Activated CD4-positive, alpha-beta T cell treated with anti-CD3 and anti-CD28 coated beads, Interleukin-2, Interleukin-6, amounts not matched to agents 100 ng/mL and 50 ng/mL, durations not matched to agents 16 hours and 8 hours (primary cell): ENCODE measurements at regions not wholly inside any gene's neighbourhood (a gene's known extent, or its start where the extent isn't known, plus 50 kb on each side); places are given as distances from the start of the nearest gene placed in this dataset.
"Not testable (repeated sequence)": the region's sequence is repeated elsewhere in the genome, so short reads cannot be mapped to it uniquely, and the experiment has no call there.

Experiments used
- DNase-seq: peaks from one replicate; pipeline ENCODE4 v3.0.0-alpha.2; 2020

DNA sequence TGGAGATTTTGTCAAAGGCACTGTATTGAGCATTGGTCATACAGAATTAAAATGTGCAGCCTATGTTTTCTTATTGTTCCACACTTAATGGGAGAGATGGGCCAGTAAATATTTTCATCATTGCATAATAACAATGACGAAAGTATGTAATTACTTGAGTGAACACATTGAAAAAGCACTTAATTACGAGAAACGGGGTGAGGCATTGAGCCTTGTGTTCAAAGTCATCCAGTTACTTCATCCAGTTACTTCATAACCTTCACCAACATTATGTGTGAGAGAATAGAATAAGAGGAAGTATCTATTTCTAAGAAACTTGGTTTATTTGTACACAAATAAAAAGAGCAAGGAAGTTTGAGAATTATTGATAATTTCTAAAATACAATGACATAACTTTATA, 1427.0 kb downstream of the ADGRL3 start:
- DNase-seq, result no peak

DNA sequence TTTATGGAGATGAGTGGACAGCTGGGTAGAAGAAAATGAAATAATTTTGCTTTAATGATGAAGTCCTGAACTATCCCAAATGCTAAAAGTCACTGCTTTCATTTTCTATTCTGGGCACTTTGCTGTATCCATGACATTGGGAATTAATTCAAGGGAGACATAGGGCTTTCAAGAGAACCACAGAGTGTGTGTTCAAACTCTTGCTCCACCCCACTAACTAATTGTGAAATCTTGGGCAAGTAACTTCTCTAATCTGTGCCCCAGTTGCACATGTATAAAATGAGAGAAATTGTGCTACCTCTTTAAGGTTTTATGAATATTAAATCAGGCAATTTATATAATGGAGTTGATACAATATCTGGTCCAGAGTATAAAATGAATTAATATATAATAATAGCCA, 1422.0 kb downstream of the ADGRL3 start:
- DNase-seq, result no peak

DNA sequence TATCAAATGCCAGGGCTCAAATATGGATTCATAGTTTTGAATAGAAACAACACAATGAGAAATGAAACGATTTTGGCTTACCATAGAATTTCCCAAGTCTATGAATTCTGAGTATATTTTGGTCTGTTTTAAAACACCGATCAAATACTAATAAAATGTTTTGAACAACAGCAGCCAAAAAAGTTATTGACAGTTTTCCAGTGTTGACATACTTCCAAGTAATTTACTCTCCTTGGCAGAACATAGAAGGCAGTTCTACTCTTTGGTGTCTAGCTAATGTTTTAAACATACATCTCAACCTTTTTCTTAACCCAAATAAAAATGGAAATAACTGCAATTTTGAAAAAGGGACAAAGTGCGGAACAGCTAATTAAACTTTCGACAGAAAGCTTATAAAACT, 1419.8 kb downstream of the ADGRL3 start:
- DNase-seq, result no peak

DNA sequence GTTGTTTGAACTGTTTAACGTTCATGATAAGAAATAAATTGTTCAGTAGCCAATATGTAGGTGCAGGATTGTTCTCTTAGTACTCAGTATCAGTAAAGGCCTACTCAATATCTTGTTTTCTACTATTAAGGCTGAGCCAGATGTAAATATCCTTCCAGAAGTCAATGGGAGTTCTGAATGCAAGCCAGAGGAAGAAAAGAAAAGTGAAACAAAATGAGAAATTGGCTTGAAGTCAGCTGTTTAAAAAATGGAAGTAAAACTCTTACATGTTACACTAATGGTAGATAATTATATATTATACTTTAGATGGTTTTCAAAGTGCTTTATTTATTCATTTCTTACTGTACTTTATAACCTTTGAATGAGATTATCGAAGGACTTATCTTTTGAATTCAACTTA, 1417.9 kb downstream of the ADGRL3 start:
- no peak for DNase-seq

DNA sequence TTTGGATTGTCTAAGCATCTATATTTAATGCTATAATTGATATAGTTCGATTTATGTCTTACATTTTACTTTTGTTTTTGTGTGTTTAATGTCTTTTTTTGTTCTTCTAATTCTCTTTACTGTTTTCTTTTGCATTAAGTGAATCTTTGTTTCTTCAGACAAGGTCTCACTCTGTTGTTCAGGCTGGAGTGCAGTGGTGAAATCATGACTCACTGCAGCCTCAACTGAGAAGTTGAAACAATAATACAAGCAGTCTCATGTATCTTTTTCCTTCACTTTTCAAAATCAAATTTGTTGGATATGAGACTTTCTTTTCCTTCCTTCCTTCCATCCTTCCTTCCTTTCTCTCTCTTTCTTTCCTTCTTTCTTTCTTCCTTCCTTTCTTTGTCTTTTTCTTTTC, 1401.6 kb downstream of the ADGRL3 start:
- no peak for DNase-seq

DNA sequence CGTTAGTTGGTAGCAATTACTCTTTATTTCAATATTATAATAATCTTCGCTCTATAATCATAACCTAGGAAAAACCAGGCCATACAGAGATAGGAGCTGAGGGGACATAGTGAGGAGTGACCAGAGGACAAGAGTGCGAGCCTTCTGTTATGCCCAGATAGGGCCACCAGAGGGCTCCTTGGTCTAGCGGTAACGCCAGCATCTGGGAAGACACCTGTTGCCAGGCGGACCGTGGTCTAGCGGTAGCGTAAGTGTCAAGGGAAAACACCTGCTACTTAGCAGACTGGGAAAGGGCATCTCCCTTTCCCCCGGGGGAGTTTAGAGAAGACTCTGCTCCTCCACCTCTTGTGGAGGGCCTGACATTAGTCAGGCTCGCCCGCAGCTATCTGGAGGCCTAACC, 1395.1 kb downstream of the ADGRL3 start:
- not testable (repeated sequence) for DNase-seq

DNA sequence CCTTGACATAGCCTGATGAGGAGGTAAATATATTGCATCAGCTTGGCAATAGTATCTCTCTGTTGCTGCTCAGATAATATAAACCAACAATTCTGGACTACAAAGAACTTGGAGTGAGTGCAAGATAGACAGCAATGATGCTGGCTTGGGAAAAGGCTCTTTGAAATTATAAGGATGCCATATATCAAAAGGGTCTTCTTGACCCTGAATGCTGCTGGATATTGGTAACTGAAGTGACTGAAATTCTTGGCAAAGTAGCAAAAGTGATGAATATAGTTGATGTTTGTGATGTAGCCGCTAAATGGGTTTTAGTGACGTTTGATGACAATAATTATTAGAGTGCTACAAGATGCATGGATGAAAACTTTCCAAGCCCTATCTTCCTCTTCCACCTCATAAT, 1391.6 kb downstream of the ADGRL3 start:
- DNase-seq, result no peak

DNA sequence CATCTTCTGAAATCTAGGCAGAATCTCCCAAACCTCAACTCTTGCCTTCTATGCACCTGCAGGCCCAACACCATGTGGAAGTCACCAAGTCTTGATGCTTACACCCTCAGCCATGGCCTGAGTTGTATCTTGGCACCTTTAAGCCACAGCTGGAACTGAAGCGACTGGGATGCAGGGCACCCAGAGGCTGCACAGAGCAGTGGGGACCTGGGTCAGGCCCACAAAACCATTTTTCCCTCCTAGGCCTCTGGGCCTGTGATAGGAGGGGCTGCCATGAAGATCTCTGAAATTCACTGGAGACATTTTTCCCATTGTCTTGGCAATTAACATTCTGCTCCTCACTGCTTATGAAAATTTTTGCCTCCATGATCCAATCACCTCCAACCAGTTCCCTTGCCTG, 1388.5 kb downstream of the ADGRL3 start:
- DNase-seq, result no peak

DNA sequence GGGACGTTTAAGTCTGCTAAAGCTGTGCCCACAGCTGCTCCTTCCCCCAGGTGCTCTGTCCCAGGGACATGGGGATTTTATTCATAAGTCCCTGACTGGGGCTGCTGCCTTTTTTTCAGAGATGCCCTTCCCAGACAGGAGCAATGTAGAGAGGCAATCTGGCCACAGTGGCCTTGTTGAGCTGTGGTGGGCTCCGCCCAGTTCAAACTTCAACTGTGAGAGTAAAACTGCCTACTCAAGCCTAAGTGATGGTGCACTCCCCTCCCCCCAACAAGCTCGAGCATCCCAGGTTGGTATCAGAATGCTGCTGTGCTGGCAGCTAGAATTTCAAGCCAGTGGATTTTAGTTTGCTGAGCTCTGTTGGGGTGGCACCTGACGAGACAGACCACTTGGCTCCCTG, 1371.4 kb downstream of the ADGRL3 start:
- DNase-seq, result no peak

DNA sequence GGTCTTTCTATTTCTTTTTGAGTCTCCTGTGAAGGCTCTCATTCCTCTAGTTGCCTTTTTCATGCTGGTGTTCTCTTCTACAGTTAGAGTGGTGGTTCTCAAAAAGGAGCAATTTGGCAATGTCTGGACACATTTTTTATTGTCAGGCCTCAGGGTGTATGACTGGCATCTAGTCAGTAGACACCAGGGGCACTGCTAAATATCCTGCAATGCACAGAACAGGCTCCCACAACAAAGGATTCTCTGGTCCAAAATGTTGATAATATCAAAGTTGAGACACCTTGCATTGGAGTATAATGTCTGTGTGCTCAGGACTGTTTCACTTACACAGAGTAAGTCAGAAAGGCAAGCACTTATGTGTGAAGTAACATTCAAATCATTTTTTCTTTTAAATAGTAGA, 1360.7 kb downstream of the ADGRL3 start:
- no peak for DNase-seq

DNA sequence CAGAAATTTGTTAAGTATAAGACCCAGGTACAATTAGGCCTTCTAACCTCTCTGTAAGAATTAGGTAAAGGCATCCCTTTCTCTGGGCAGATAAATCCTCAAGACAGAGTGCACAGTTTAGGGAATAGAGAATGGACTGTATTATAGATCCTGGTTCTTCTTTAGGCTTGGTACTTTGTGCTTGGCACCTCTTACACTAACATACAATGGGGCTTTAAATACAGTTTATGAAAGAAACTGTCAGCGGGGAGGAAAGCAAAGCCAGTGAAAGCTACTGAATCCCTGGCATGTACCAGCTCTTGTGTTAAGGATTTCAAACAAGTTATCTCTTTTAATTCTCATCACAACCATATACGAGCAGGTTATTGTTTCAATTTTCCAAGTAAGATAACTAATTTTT, 1350.0 kb downstream of the ADGRL3 start:
- no peak for DNase-seq

DNA sequence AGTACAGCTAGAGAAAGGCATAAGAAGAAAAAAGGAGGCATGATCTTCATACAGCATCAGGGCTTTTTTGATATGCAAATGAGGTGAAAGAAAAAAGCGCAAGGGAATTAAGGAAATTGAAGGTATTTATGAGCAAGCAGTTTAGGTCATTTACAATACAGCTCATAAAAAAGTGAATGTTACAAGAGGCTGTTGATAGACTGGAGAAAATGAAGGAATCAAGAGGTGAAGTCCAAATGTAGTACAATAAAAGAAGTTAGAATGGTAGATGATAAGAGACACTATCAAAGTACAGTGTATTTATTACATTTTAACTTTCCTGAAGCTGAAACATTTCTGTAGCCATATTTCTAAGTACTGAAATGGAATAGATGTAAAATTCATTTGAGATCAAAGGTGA, 1349.5 kb downstream of the ADGRL3 start:
- no peak for DNase-seq

DNA sequence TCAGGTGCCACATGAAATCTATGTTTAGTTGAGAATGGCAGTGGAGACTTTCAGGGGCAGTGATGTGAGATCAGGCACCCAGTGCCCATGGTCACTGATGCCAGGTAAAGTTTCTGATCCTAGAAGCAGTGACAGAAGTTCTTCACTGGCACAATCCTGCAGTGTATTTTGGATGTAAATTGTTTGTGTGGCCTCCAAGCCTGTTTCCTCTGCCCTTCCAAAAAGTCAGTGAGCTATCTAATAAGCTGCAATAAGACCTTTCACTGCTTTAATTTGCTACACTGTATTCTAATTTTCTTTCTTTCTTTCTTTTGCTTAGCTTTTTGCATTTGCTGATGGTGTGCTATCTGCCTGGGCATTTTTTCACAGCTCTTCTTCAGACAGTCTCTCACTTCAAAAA, 1348.6 kb downstream of the ADGRL3 start:
- DNase-seq, result no peak

DNA sequence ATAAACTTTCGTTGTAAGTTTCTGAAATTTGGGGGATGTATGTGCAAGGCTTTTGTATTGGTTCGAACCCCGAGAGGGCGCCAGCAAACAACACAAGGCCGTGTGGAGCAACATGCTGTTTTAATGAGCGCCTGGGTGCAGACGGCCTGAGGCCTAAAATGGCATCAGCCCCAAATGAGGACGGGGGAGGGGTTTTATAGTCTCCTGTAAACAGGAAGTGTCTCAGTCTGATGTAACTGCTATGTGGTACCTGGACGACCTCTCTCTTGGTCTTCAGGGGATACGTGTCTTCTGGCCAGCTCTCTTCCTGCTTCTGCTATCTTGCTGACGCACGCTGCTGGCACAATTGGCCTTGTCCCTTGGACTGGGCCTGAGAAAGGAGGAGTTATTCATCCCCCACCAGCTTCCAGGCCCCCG, 1348.0 kb downstream of the ADGRL3 start:
- no peak for DNase-seq

DNA sequence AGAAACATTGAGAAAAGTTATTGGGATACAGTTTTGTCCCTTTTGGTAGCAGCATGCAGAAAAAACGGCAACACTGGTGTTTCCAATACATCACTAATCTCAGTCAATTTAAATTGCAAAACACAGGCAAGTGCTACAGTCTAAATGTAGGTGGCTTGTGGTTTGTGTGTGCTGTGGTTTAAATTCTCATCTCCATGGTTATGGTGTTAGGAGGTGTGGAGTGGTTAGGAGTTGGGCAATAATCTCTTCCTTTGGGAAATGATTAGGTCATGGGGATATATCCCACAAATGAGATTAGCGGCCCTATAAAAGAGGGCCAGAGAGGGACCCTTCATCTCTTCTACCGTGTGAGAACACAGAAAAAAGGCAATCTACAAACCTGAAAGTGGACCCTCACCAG, 1344.3 kb downstream of the ADGRL3 start:
- no peak for DNase-seq

DNA sequence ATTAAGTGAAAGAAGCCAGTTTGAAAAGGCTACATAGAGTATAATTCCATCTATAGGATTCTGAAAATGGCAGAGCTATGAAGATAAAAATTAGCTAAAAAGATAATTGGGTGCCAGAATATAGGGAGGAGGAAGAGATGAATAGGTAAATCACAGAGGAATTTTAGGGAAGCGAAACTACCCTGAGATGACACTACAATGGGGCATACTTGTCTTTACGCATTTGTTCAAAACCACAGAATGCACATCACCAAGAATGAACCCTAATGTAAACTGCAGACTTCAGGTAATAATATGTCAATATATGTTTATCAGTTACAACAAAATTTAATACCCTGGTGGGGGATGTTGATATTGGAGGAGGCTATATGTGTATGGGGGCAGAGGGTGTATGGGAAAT, 1342.9 kb downstream of the ADGRL3 start:
- DNase-seq, result no peak

DNA sequence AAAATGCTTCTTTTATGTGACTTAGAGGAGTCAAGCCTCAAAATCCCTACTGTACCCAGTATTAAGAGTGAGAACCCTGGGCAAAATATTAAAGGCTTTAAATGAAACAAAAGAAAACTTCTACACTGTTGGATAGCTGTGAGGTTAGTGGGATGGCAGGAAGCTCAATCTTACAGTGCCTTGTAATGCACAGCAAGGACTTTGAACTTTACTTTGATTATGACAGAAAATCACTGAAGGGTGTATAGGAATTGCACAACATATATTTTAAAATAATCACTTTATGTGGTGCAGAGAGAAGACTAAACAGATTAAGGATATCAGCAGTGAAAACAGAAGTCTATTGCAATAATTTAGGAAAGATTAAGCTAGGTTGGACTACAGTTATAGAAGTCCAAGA, 1333.4 kb downstream of the ADGRL3 start:
- no peak for DNase-seq

DNA sequence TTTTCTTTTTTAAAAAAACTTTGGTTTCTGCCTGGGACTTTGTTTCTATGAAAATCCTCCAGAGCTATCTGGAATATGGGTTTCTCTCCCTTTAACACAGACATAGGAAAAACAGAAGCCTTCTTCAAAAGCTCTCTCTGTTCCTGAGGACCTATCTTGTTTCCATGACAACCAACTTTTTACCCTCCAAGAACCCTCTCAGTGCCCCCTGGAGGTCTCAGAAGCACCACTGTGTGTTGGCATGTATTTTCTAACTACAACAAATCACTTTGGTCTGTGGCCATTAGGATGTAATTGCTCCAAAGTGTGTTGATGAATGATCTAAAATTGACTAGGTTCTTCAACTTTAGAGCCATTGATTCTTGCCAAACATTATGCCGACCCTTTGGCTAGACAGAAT, 1331.6 kb downstream of the ADGRL3 start:
- DNase-seq, result no peak

DNA sequence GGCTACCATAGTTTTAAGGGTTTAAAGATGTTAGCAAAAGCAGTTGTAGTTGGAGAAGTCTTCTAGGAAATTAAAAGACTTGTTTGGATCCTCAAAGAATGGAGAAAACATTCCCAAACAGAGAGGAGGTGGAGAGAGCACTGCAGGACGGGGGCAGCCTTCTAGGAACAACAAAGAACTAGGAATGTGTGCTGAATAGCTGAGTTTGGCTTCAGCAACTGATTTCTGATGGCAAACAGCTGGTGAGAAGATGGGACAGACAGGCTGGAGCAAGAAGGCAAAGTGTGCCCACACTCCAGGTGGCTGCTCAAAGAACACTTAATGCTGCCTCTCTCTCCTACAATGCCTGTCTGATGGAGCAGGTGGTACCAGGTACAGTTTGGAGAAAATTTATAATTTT, 1331.1 kb downstream of the ADGRL3 start:
- DNase-seq, result no peak

DNA sequence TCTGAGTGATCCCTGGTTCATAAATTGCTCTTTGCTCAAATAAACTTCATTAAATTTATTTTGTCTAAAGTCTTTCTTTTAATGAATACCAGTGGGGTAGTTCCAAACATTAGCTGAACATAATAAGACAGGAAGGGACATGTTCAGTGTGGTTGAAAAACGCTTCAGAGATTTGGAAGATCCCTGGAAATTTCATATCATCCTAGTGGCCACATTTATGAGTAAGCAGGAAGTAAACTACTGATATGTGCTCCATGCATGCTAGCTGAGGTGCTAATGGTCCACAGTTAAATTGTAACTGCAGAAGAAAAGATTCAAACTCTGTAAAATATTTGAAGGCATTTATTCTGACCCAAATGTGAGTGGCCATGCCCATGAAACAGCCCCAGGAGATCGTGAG, 1328.7 kb downstream of the ADGRL3 start:
- DNase-seq, result no peak

DNA sequence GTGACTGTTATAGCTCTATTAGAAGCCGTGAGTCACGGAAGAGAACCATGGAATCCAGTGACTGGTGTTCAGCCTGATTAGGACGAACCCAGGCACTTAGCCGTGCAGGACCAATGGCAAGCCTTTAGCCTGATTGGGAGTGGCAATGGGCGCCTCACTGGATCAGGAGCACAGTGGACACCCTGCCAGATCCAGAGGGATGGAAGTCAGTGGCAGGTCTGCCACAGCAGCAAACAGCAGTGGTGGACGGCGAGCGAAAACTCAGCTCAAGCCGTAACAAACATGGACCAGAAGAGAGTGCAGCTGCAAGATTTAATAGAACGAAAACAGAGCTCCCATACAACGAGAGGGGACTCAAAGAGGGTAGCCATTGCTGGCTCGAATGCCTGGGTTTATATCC, 1326.5 kb downstream of the ADGRL3 start:
- no peak for DNase-seq

DNA sequence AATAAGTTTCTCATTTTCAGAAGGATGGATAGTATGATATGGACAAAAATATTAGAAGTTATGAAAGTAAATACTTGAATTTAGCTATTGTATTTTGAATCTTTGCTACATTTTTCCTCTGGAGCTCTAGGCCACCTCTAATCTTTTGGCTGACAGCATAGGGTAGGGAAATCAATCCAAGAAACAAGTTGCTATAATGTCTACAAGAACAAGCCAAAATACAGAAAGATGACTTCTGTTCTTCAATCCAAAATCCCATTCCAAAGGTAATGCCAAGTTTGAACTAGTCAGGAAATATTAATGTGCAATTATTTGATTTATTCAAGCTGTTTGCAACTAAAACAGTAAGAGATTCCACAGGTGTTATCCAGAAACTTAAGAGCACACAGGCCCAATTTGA, 1323.1 kb downstream of the ADGRL3 start:
- DNase-seq, result no peak

DNA sequence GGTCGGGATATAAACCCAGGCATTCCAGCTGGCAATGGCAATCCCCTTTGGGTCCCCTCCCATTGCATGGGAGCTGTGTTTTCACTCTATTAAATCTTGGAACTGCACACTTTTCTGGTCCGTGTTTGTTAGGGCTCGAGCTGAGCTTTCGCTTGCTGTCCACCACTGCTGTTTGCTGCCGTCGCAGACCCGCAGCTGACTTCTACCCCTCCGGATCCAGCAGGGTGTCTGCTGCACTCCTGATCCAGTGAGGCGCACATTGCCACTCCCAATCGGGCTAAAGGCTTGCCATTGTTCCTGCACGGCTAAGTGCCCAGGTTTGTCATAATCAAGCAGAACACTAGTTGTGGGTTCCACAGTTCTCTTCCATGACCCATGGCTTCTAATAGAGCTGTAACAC, 1322.1 kb downstream of the ADGRL3 start:
- no peak for DNase-seq

DNA sequence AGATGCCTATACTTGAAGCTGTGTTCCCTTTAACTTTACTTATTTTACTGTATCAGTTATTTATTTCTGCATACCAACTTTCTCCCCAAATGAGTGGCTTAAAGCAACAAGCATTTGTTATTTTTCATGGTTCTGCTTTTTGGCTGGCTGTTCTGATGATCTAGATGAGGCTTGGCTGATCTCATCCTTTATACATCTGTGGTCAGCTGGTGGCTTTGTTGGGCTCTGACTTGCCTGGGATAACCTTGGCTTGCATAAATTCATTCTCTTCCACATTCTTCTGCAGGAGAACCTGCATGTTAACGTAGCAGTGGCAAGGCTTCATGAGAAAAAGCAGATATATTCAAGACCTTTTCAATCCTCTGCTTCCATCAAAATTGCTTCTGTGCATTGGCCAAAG, 1317.6 kb downstream of the ADGRL3 start:
- no peak for DNase-seq

DNA sequence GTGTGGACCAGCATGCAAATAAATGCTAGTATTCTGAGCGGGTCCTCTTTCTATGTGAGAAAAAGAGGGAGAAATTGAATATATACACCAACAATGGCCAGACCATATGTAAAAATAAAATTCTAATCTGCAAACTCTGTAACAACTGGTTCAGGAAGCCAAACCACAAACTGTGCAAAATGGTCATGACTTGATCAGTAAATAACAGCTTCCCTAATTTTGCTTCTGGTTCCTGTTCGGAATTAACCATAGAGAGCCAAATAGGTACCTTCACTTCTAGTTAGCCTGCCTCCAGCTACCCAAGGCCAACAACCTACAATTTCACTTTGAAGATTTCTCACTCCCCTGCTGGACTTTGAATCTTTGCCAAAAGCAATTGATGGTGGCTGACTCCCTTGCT, 1313.2 kb downstream of the ADGRL3 start:
- no peak for DNase-seq

DNA sequence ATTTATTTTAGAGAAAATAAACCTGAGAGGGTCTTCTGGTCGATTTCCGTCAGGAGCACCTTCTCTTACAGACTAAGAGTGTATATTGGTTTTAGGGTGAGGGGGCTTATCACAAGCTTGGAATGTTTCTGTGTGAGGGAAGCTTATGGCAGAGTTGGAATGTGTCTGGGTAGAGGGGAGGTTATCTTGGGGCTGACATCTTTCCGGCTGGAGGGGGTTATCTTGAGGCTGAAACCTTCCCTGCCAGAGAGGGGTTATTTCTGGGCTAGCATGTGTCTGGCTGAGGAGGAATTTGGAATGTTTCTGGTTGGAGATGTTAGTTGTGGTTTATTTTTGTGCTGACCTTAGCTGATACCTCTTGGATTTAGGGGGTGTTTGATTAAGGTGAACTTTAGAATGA, 1312.1 kb downstream of the ADGRL3 start:
- DNase-seq, result no peak
